HepG2 (cell line): ENCODE measurements at regions not wholly inside any gene's neighbourhood (a gene's known extent, or its start where the extent isn't known, plus 50 kb on each side); places are given as distances from the start of the nearest gene placed in this dataset.

ENCODE experiments used
- AKAP8 ChIP-seq: sonication (generic); formaldehyde crosslinking; IDR thresholded peaks from 2 replicates; pipeline ENCODE4 v1.5.1; 2020; ENCODE audit warnings: mild to moderate bottlenecking, missing genetic modification reagents
- CENPX ChIP-seq: sonication (generic); formaldehyde crosslinking; IDR thresholded peaks from 2 replicates; pipeline ENCODE4 v1.9.0; 2021; ENCODE audit warnings: mild to moderate bottlenecking, missing genetic modification reagents, moderate library complexity
- FOXO1 ChIP-seq: sonication (generic); formaldehyde crosslinking; IDR thresholded peaks from 2 replicates; pipeline ENCODE4 v1.4.0; 2020; ENCODE audit warnings: missing genetic modification reagents
- GATAD1 ChIP-seq: IDR thresholded peaks from 2 replicates; pipeline ENCODE4 v1.6.1; 2016; ENCODE audit warnings: missing genetic modification reagents, missing compliant biosample characterization
- HDAC1 ChIP-seq: sonication (generic); formaldehyde crosslinking; IDR thresholded peaks from 2 replicates; pipeline ENCODE4 v1.5.1; 2020; ENCODE audit warnings: mild to moderate bottlenecking, missing genetic modification reagents
- KMT2A ChIP-seq: sonication (generic); formaldehyde crosslinking; IDR thresholded peaks from 2 replicates; pipeline ENCODE4 v1.4.0; 2020; ENCODE audit warnings: missing genetic modification reagents
- LCORL ChIP-seq, 2 experiments: fragments of 450-650 bp in 1 of 2; sonication (generic) in 1 of 2; formaldehyde crosslinking in 1 of 2; IDR thresholded peaks; 2 replicates each; pipeline versions ENCODE4 v1.5.0 to v1.6.1; 2017 to 2020; ENCODE audit warnings: antibody characterized with exemption in 1 of 2, missing genetic modification reagents in 1 of 2
- MED8 ChIP-seq: sonication (generic); formaldehyde crosslinking; IDR thresholded peaks from 2 replicates; pipeline ENCODE4 v1.8.1; 2023; ENCODE audit warnings: mild to moderate bottlenecking, missing genetic modification reagents; ENCODE audit not compliant: insufficient replicate concordance
- MTF1 ChIP-seq: sonication (generic); formaldehyde crosslinking; IDR thresholded peaks from 2 replicates; pipeline ENCODE4 v1.5.0; 2020; ENCODE audit warnings: missing genetic modification reagents
- ONECUT2 ChIP-seq: sonication (generic); formaldehyde crosslinking; IDR thresholded peaks from 2 replicates; pipeline ENCODE4 v1.4.0; 2020; ENCODE audit warnings: missing genetic modification reagents
- PITX1 ChIP-seq: sonication (generic); formaldehyde crosslinking; IDR thresholded peaks from 2 replicates; pipeline ENCODE4 v1.5.1; 2020; ENCODE audit warnings: mild to moderate bottlenecking, missing genetic modification reagents
- SMAD9 ChIP-seq: sonication (generic); formaldehyde crosslinking; IDR thresholded peaks from 2 replicates; pipeline ENCODE4 v1.5.1; 2020; ENCODE audit warnings: mild to moderate bottlenecking, missing genetic modification reagents
- ZBTB34 ChIP-seq: sonication (generic); formaldehyde crosslinking; IDR thresholded peaks from 2 replicates; pipeline ENCODE4 v1.8.0; 2022; ENCODE audit warnings: mild to moderate bottlenecking, missing genetic modification reagents
- ZFX ChIP-seq: sonication (generic); formaldehyde crosslinking; IDR thresholded peaks from 2 replicates; pipeline ENCODE4 v1.4.0; 2020; ENCODE audit warnings: mild to moderate bottlenecking, low read depth, missing genetic modification reagents, moderate library complexity
- ZNF207 ChIP-seq: fragments of 450-650 bp; IDR thresholded peaks from 2 replicates; pipeline ENCODE4 v1.6.1; 2016; ENCODE audit warnings: antibody characterized with exemption, borderline replicate concordance
- ZNF33A ChIP-seq: sonication (generic); formaldehyde crosslinking; IDR thresholded peaks from 2 replicates; pipeline ENCODE4 v1.5.1; 2020; ENCODE audit warnings: missing genetic modification reagents, mild to moderate bottlenecking, moderate library complexity, borderline replicate concordance
- ZNF614 ChIP-seq: IDR thresholded peaks from 2 replicates; pipeline ENCODE4 v1.6.1; 2018; ENCODE audit warnings: missing biosample characterization, missing genetic modification reagents, inconsistent platforms, borderline replicate concordance
- ZNF652 ChIP-seq: IDR thresholded peaks from 2 replicates; pipeline ENCODE4 v1.6.1; 2016; ENCODE audit warnings: low read depth, borderline replicate concordance
- TF ChIP-seq, protein P1 (sequence below), 2 experiments: fragments of 450-650 bp in 1 of 2; sonication (generic) in 1 of 2; formaldehyde crosslinking; IDR thresholded peaks; 2 replicates each; pipeline versions ENCODE4 v1.5.0 to v1.8.0; 2020 to 2022; ENCODE audit warnings: mild to moderate bottlenecking in 1 of 2, missing genetic modification reagents in 1 of 2
- TF ChIP-seq, protein P2 (sequence below): sonication (generic); formaldehyde crosslinking; IDR thresholded peaks from 2 replicates; pipeline ENCODE4 v1.4.0; 2020; ENCODE audit warnings: mild to moderate bottlenecking, missing genetic modification reagents, borderline replicate concordance
- TF ChIP-seq, protein P3 (sequence below): sonication (generic); formaldehyde crosslinking; conservative IDR thresholded peaks from 2 replicates; pipeline ENCODE4 v1.8.1; 2023; ENCODE audit warnings: missing genetic modification reagents
- TF ChIP-seq, protein P4 (sequence below): IDR thresholded peaks from 2 replicates; pipeline ENCODE4 v1.6.1; 2012; ENCODE audit warnings: inconsistent platforms

DNA sequence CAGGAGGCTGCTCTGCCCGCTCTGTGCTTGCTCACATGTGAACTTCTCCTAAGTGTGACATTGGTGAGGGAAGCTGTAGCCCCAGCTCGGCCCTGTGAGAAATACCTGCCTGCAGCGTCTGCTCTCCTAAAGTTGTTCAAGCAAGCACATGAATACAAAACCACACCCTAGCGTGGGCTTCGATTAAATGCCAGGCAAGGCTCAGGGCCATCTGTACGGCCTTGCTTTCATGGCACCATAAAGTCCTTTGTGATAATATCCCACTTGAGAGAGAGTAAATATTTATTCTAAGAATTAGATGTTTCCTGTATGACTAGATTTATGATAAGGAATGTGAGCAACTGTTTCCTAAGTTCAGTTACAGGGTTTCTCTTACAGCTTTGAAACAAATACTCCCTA lies 262.8 kb upstream of the KLF14 start (continued):
- TF ChIP-seq, protein P1, sequence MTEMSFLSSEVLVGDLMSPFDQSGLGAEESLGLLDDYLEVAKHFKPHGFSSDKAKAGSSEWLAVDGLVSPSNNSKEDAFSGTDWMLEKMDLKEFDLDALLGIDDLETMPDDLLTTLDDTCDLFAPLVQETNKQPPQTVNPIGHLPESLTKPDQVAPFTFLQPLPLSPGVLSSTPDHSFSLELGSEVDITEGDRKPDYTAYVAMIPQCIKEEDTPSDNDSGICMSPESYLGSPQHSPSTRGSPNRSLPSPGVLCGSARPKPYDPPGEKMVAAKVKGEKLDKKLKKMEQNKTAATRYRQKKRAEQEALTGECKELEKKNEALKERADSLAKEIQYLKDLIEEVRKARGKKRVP (CRISPR knock-in tag; IDR thresholded peaks at IDR 0.05): no peak
- TF ChIP-seq ZBTB34 (CRISPR knock-in tag) (no peak), ZNF207 (no peak), AKAP8 (CRISPR knock-in tag) (no peak), SMAD9 (CRISPR knock-in tag) (no peak), GATAD1 (CRISPR knock-in tag) (0 out of 2 replicates have a peak, but pooled peaks have one; percentile 25), ZNF652 (CRISPR knock-in tag) (no peak), ZFX (peak; percentile 29; the same call in 1 of the 2 replicates), ZNF33A (CRISPR knock-in tag) (no peak), FOXO1 (peak; percentile 38; the same call in 1 of the 2 replicates), ZNF614 (CRISPR knock-in tag) (0 out of 2 replicates have a peak, but pooled peaks have one; percentile 36), ONECUT2 (CRISPR knock-in tag) (peak; percentile 52; the same call in 1 of the 2 replicates), KMT2A (peak; percentile 51; the same call in 1 of the 2 replicates), PITX1 (CRISPR knock-in tag) (0 out of 2 replicates have a peak, but pooled peaks have one; percentile 45), CENPX (CRISPR knock-in tag) (no peak), MED8 (CRISPR knock-in tag) (no peak), LCORL (IDR thresholded peaks at IDR 0.05) (no peak), LCORL (CRISPR knock-in tag; IDR thresholded peaks at IDR 0.05) (no peak), HDAC1 (CRISPR knock-in tag) (no peak), MTF1 (no peak)
- TF ChIP-seq, protein P2, sequence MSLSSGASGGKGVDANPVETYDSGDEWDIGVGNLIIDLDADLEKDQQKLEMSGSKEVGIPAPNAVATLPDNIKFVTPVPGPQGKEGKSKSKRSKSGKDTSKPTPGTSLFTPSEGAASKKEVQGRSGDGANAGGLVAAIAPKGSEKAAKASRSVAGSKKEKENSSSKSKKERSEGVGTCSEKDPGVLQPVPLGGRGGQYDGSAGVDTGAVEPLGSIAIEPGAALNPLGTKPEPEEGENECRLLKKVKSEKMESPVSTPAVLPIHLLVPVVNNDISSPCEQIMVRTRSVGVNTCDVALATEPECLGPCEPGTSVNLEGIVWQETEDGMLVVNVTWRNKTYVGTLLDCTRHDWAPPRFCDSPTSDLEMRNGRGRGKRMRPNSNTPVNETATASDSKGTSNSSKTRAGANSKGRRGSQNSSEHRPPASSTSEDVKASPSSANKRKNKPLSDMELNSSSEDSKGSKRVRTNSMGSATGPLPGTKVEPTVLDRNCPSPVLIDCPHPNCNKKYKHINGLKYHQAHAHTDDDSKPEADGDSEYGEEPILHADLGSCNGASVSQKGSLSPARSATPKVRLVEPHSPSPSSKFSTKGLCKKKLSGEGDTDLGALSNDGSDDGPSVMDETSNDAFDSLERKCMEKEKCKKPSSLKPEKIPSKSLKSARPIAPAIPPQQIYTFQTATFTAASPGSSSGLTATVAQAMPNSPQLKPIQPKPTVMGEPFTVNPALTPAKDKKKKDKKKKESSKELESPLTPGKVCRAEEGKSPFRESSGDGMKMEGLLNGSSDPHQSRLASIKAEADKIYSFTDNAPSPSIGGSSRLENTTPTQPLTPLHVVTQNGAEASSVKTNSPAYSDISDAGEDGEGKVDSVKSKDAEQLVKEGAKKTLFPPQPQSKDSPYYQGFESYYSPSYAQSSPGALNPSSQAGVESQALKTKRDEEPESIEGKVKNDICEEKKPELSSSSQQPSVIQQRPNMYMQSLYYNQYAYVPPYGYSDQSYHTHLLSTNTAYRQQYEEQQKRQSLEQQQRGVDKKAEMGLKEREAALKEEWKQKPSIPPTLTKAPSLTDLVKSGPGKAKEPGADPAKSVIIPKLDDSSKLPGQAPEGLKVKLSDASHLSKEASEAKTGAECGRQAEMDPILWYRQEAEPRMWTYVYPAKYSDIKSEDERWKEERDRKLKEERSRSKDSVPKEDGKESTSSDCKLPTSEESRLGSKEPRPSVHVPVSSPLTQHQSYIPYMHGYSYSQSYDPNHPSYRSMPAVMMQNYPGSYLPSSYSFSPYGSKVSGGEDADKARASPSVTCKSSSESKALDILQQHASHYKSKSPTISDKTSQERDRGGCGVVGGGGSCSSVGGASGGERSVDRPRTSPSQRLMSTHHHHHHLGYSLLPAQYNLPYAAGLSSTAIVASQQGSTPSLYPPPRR: peak; percentile 83; the same call in 1 of the 2 replicates
- TF ChIP-seq, protein P3, sequence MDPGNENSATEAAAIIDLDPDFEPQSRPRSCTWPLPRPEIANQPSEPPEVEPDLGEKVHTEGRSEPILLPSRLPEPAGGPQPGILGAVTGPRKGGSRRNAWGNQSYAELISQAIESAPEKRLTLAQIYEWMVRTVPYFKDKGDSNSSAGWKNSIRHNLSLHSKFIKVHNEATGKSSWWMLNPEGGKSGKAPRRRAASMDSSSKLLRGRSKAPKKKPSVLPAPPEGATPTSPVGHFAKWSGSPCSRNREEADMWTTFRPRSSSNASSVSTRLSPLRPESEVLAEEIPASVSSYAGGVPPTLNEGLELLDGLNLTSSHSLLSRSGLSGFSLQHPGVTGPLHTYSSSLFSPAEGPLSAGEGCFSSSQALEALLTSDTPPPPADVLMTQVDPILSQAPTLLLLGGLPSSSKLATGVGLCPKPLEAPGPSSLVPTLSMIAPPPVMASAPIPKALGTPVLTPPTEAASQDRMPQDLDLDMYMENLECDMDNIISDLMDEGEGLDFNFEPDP (CRISPR knock-in tag): no peak
- TF ChIP-seq, protein P4, sequence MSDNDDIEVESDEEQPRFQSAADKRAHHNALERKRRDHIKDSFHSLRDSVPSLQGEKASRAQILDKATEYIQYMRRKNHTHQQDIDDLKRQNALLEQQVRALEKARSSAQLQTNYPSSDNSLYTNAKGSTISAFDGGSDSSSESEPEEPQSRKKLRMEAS: peak; percentile 57; the same call in 1 of the 2 replicates
